Natural killer cell (primary cell): ENCODE measurements at regions not wholly inside any gene's neighbourhood (a gene's known extent, or its start where the extent isn't known, plus 50 kb on each side); places are given as distances from the start of the nearest gene placed in this dataset.

ENCODE experiments used
- ATAC-seq, 3 donors: fragments of 150-1000 bp in 2 of 3; fragments of 200-7000 bp in 1 of 3; cut with Tn5 transposase; 1 replicate in 1 of 3; 2 replicates in 2 of 3; pipeline ENCODE4 v1.10.0; 2021; ENCODE audit warnings: mild to moderate bottlenecking in 2 of 3, moderate library complexity in 2 of 3
- DNase-seq, 2 donors: peaks; one replicate each; pipeline versions ENCODE4 v3.0.0 to v3.0.0-alpha.2; 2013 to 2021; ENCODE audit warnings: mixed read lengths in 1 of 2
- H3K27ac ChIP-seq: one replicate; pipeline ENCODE4 v1.5.1; 2013; ENCODE audit warnings: mild to moderate bottlenecking, low read length
- H3K27me3 ChIP-seq: one replicate; pipeline ENCODE4 v1.6.1; 2013; ENCODE audit warnings: low read length; ENCODE audit not compliant: control insufficient read depth, insufficient read depth
- H3K36me3 ChIP-seq: one replicate; pipeline ENCODE4 v1.6.1; 2013; ENCODE audit warnings: low read length; ENCODE audit not compliant: control insufficient read depth, insufficient read depth
- H3K4me1 ChIP-seq: one replicate; pipeline ENCODE4 v1.6.1; 2013; ENCODE audit warnings: low read length; ENCODE audit not compliant: control insufficient read depth, insufficient read depth
- H3K4me3 ChIP-seq: one replicate; pipeline ENCODE4 v1.5.1; 2013; ENCODE audit warnings: low read length
- H3K9me3 ChIP-seq: one replicate; pipeline ENCODE4 v1.6.1; 2013; ENCODE audit warnings: low read length; ENCODE audit not compliant: control insufficient read depth, insufficient read depth
- H3K27ac Mint-ChIP-seq, 2 donors: one replicate each; pipeline ENCODE4 v1.8.0; 2022; ENCODE audit warnings: mild to moderate bottlenecking in 2 of 2, mixed read lengths in 2 of 2, moderate library complexity in 1 of 2
- H3K27me3 Mint-ChIP-seq, 2 donors: one replicate each; pipeline ENCODE4 v1.8.0; 2022; ENCODE audit warnings: low read depth in 2 of 2, mixed read lengths in 2 of 2
- H3K36me3 Mint-ChIP-seq: one replicate; pipeline ENCODE4 v1.8.0; 2022; ENCODE audit warnings: mixed read lengths
- H3K4me1 Mint-ChIP-seq, 2 donors: one replicate each; pipeline ENCODE4 v1.8.0; 2022; ENCODE audit warnings: mixed read lengths in 2 of 2
- H3K4me3 Mint-ChIP-seq: one replicate; pipeline ENCODE4 v1.8.0; 2022; ENCODE audit warnings: mild to moderate bottlenecking, moderate library complexity, mixed read lengths
- H3K9me3 Mint-ChIP-seq, 2 donors: one replicate each; pipeline ENCODE4 v1.8.0; 2022; ENCODE audit warnings: mixed read lengths in 2 of 2
- WGBS: methylation state at CpG from one replicate; pipeline ENCODE4 v1.1.7; 2013; ENCODE audit warnings: missing lambda C conversion rate; ENCODE audit not compliant: insufficient coverage; 5-methylcytosine and 5-hydroxymethylcytosine counted together
- intact Hi-C: fragments of 100-400 bp; cut with micrococcal nuclease; formaldehyde crosslinking; loops from one replicate; pipeline ENCODE4 v1.14.2; 2022
- TF ChIP-seq, protein P1 (sequence below): fragments of 200-600 bp; IDR thresholded peaks from one replicate; pipeline ENCODE4 v1.8.0; 2022; ENCODE audit warnings: antibody characterized with exemption

GRCh38 chr12:100044266-100044665, 59.5 kb upstream of the ANKS1B start:
- H3K4me3 ChIP-seq = no peak overlapping the region
- H3K9me3 ChIP-seq = no peaks in the 10 kb centered on the region
- peaks cover 18% of the 10 kb centered on the region for H3K36me3 ChIP-seq
- no peak overlapping the region for H3K27ac ChIP-seq
- TF ChIP-seq, protein P1, sequence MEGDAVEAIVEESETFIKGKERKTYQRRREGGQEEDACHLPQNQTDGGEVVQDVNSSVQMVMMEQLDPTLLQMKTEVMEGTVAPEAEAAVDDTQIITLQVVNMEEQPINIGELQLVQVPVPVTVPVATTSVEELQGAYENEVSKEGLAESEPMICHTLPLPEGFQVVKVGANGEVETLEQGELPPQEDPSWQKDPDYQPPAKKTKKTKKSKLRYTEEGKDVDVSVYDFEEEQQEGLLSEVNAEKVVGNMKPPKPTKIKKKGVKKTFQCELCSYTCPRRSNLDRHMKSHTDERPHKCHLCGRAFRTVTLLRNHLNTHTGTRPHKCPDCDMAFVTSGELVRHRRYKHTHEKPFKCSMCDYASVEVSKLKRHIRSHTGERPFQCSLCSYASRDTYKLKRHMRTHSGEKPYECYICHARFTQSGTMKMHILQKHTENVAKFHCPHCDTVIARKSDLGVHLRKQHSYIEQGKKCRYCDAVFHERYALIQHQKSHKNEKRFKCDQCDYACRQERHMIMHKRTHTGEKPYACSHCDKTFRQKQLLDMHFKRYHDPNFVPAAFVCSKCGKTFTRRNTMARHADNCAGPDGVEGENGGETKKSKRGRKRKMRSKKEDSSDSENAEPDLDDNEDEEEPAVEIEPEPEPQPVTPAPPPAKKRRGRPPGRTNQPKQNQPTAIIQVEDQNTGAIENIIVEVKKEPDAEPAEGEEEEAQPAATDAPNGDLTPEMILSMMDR = no peak
- Mint-ChIP-seq H3K36me3 (peaks cover 35% of the 10 kb centered on the region), H3K4me3 (no peak overlapping the region), H3K4me1 (peaks cover 12% of the 10 kb centered on the region in 2 donors), H3K9me3 (no peaks in the 10 kb centered on the region), H3K27ac (no peak overlapping the region), H3K27me3 (no peaks in the 10 kb centered on the region)
- DNase-seq = no peak
- intact Hi-C loops = no loop called here
- H3K27me3 ChIP-seq = no peaks in the 10 kb centered on the region
- H3K4me1 ChIP-seq = no peaks in the 10 kb centered on the region
- no peak for ATAC-seq
- 92% methylated on average over 3 of the region's 3 CpGs for WGBS

DNA sequence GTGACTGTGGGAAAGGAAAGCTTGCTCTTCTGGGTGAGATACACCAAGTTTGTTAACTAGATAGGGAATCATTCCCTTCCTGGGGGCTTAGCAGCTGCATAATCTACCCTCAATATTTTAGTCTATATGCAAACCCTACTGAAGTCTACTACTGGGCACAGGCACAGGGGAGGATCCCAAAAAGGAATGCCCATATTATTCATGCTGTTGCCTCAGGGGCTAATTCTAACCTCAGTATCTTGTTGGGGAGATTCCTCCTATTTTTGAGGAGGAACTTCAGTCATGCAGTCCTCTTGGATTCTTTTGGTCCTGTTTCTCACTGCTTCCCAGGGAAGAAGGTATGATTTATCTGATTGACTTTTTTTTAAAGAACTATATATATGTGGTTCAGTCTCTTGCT, 58.9 kb upstream of the ANKS1B start:
- TF ChIP-seq, protein P1 = no peak
- DNase-seq (no peak), ATAC-seq (no peak)
- intact Hi-C loops = no loop called here
- no peak overlapping the region for H3K4me3 Mint-ChIP-seq
- peaks cover 35% of the 10 kb centered on the region for H3K36me3 Mint-ChIP-seq
- no peaks in the 10 kb centered on the region for H3K4me1 ChIP-seq
- no peaks in the 10 kb centered on the region for H3K27me3 ChIP-seq
- H3K9me3 Mint-ChIP-seq = no peaks in the 10 kb centered on the region
- peaks cover 19% of the 10 kb centered on the region for H3K36me3 ChIP-seq
- H3K27me3 Mint-ChIP-seq = no peaks in the 10 kb centered on the region
- H3K27ac Mint-ChIP-seq = no peak overlapping the region
- peaks cover 12% of the 10 kb centered on the region in 2 donors for H3K4me1 Mint-ChIP-seq
- H3K9me3 ChIP-seq = no peaks in the 10 kb centered on the region
- no peak overlapping the region for H3K4me3 ChIP-seq
- H3K27ac ChIP-seq = no peak overlapping the region
